Activated CD4-positive, alpha-beta T cell treated with anti-CD3 and anti-CD28 coated beads for 48 hours (primary cell): ENCODE measurements at regions not wholly inside any gene's neighbourhood (a gene's known extent, or its start where the extent isn't known, plus 50 kb on each side); places are given as distances from the start of the nearest gene placed in this dataset.
"Not testable (repeated sequence)": the region's sequence is repeated elsewhere in the genome, so short reads cannot be mapped to it uniquely, and the experiment has no call there.

Source experiments
- DNase-seq: peaks from one replicate; pipeline ENCODE4 v3.0.0-alpha.2; 2020

DNA sequence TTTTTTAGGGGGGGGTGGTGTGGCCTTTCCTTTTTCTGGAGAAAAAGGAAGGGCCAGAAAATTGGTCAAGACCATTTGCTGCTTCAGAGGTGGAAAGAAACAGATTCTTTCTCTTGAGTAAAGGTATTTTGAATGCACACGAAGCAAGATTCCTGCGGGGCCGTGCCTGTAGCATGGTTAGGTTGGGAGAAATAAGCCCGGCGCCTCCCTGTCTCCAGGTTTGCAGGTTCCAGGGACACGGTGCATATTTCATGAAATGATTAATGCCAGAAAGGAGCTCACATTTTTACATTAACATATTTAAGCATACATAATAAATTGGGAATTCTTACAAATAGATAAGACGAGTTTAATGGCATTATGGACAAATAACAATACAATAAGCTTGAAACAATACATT is 409.5 kb upstream of the IRX1 start:
- DNase-seq = no peak

DNA sequence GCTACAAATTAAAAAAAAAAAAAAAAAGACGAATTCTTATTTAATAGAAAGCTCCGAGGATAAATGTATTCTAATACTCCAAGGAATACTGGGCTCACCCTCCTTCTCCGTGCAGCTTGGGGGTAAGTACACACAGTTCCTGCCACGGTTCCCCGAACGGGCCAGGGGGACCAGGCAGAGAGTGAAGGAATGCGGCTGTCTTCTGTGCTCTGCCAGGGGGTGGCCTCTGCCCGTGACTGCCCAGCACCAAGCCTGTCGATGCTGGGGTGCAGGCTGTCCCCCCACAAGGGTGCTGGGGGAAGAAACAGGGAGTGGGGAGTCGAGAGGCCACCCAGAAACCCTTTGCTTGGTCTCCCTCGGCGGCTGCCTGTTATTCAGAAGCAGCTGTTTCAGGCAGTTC is 410.1 kb upstream of the IRX1 start:
- DNase-seq = no peak

- DNase-seq = no peak
These were observed 413.3 kb upstream of the IRX1 start for GRCh38 chr5:3182133-3182876.

DNA sequence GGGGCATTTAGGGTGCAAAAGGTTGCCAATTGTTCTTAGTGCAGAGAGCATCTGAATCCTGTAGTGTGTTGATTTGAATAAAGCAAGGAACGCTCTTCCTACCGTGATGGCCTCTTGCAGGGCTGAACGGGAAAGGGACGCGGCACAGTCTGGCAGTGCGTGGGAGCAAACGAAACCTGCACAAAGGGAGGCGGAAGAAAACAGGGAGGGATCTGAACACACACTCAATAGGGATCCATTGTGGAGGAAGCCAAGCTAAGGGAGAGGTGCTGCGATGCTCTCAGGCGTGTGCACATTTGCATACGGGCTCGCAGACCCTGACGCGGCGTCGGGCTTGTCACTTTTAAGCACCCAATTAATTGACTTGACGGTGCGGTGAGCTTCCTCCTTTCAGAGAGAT is 414.0 kb upstream of the IRX1 start:
- no peak for DNase-seq

GRCh38 chr5:3180636-3181035 is 415.0 kb upstream of the IRX1 start:
- DNase-seq = no peak

DNA sequence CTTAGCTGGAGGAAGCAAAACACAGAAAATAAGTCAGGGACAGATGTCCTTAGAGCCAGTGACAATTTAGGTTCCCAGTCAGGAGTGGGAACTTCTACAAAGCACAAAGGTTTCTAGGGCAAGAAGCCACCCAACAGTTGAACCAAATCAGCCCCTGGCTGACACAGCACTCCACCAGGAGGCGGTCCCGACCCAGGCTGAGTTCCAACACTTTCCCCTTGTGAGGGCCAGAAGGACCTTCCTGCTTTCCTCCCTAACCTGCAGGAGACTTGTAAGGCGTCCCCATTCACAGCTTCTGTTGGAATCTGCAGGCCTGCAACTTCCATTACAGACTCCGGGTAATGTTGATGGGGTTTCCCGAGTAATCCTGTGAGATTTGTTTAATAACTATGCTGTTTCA is 416.4 kb upstream of the IRX1 start:
- DNase-seq = no peak

- DNase-seq = no peak
These were observed 418.3 kb upstream of the IRX1 start for GRCh38 chr5:3177338-3177737.

DNA sequence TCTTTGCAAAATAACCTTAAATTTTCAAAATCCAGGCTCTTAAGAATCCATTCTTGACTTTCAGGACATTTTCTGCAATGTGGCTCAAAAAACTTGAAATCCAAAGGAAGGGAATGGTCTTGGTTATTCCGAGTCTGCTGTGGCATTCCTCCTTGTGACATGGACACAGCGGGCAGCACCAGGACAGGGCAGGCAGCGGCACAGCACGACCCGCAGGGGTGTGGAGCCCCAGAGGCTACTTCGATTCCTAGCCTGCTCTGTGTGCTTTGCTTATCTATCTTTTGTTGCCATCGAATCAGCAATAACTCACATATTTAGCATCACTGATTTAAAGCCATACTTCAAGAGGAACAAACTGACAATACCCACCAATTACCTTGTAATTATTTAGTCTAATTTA is 420.2 kb upstream of the IRX1 start:
- no peak for DNase-seq

GRCh38 chr5:3167473-3167872 is 416.0 kb upstream of the IRX2 start:
- no peak for DNase-seq

- no peak for DNase-seq
These were observed 412.1 kb upstream of the IRX2 start for GRCh38 chr5:3163626-3164025.

DNA sequence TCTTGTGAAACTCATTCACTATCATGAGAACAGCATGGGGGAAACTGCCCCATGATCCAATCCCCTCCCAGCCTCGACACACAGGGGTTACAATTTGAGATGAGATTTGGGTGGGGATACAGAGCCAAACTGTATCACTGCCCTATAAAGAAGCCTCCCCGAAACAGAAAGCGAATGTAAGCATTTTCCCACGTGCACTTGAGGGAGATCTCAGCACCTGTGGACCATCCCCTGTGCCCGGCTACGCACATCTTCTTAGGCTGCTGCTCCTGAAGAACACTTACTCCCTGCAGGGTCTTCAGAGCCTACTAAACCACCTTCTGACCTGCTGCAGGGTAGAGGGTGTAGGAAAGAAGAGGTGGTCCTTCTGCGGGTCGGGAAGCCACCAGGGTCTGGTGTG is 410.2 kb upstream of the IRX2 start:
- no peak for DNase-seq

DNA sequence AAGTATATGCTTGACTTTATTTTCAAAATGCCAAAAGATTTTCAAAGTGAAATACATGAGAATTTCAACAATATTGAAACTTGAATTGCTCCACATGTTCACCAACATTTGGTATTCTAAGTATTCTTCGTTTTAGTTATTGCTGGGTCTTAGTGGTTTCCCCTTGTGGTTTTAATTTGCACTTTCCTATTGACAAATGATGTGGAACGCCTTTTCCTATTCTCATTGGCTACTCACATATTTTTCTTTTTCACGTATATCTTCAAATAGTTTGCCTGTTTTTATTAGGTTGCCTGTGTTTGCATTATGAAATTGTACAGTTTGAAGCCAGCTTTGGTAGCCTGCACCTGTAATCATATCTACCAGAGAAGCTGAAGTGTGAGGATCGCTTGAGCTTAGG is 405.7 kb upstream of the IRX2 start:
- no peak for DNase-seq

DNA sequence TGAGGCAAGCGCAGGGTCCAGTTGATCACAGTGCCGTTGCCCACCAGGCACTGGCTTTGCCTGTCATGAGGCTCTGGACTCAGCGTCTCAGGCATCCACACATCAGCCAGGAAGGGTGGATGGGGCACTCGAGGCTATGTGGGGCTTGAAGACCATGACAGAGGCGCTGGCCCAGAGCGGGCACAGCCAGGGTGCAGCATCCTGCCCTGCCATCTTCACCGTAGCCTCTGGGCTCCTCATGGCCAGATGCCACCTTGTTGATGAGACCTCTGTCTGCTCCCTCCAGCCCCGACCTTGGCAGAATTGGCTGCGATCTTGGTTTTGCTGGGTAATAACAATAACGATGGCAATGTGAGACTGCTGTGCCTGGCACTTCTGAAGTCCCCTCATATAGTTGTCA is 404.2 kb upstream of the IRX2 start:
- no peak for DNase-seq

GRCh38 chr5:3155046-3155445 is 403.6 kb upstream of the IRX2 start:
- DNase-seq = no peak

DNA sequence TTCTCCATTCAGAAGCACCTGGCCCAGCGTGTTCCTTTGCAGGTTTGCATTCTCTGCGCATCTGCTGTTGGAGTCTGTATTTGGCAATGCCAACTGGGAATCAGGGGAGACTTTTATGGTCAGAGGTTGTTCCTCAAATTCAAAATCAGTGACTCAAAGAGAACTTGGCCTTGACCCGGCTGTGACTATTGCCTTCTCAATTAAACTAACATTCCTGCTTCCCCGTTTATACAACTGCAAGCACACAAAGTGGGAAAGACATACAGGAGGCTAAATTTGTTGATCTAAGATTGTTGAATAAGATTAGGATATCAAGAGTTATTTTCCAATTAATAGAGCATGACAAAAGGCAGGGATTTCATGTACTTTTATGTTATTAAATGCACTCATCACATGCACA is 402.4 kb upstream of the IRX2 start:
- DNase-seq = no peak

DNA sequence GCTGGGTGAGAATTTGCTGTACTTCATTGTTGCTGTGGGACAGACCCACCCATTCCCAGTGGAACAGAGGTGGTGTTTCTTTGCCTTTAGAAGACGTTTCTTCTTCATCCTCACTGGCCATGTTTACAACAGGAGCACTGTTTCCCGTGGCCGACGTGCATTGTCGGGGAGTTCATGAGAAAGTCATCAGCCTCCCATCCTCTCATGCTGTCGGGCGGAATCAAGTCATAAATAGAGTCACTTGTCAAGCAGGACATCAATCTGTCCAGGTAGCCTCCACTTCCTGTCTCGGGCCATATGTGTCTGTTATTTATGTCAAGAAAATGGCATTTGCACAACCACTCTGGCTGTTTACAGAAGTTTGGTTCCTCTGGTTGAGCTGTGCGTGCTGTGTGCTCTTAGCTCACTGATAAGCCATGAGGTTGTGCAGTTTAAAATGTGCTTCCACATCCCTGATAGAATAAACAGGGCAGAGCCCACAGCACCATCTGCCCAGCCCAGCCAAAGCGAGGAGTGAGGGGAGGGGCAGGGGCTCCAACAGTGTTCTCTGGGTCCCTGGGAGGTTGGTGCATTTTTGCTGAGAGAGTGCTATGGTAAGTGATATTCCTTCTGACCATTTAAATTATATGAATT is 401.9 kb upstream of the IRX2 start:
- no peak for DNase-seq

GRCh38 chr5:3149899-3150298 is 398.4 kb upstream of the IRX2 start:
- no peak for DNase-seq

DNA sequence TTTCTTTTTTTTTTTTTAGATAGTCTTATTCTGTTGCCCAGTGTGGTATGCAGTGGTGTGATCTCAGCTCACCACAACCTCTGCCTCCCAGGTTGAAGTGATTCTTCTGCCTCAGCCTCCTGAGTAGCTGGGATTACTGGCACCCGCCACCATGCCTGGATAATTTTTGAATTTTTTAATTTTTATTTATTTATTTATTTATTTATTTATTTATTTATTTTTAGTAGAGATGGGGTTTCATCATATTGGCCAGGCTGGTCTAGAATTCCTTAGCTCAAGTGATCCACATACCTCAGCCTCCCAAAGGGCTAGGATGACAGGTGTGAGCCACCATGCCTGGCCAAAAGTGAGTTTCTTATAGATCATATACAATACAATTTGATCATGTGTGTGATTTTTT is 395.9 kb upstream of the IRX2 start:
- DNase-seq = not testable (repeated sequence)

DNA sequence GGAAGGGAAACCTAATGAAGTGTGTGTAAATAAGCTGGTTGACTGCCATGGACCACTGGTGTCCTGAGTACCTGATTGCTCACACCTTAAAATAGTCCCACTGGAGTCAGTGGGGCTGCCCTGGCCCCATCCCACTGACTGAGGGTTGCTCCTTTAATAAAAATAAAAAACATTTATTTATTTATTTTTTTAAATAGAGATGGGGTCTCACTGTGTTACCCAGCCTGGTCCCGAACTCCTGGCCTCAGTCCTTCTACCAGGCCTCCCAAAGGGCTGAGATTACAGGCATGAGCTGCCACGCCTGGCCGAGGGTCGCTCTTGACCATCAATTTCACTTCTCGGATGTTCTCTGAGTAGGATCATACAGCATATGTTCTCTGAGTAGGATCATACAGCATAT is 394.2 kb upstream of the IRX2 start:
- DNase-seq = no peak

DNA sequence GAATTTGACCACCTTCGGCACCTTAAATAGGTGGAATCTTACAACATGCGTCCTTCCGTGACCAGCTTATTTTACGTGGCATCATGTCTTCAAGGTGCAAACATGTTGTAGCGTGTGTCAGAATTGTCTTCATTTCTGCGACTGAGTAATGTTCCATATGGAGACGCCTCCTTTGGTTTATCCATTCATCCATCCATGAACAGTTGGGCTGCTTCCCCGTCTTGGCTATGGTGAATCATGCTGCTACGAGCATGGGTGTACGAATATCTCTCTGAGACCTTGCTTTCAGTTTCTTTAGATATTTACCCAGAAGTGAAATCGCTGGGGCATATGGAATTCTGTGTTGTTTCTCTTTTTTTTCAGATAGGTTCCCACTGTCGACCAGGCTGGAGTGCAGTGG is 391.9 kb upstream of the IRX2 start:
- DNase-seq = no peak

- no peak for DNase-seq
These were observed 391.0 kb upstream of the IRX2 start for GRCh38 chr5:3142261-3143027.

DNA sequence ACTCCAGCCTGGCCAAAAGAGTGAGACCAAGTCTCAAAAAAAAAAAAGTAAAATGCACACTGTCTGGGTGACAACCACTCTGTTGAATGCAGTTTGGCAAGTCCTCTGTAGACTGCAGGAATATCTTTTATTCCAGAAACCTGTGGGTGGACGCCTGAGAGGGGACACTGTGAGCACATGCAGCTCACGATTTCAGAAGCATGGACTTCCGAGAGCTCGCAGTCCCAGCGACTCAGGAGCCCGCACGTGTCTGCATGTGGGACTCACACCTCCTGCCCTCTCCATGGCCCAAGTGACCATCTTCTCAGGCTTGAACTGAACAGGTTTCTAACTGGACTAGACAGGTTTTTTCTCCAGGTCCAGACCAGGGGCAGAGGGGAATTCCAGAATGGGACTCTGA is 388.6 kb upstream of the IRX2 start:
- DNase-seq = no peak

DNA sequence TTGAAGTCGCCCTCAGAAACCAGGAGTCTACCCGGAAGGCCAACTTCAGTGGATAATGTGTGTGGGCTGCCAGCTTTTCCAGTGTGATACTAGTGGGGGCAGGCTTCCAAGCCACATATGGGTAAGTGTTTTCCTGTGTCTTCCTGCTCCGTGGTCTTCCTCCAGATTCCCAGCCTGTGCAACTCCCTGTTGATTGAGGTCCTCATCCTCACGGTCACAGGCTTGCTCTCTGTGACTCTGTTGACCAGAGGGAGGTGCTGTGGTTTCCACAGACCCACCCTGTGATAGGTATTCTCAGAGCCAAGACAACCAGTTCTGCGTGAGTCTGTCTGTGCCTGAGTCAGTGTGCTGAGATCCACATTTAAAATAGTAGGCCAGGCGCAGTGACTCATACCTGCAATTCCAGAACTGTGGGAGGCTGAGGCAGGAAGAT is 388.0 kb upstream of the IRX2 start:
- DNase-seq = no peak

- no peak for DNase-seq
These were observed 379.7 kb upstream of the IRX2 start for GRCh38 chr5:3131161-3131560.
